EL (cell line): ENCODE measurements at regions not wholly inside any gene's neighbourhood (a gene's known extent, or its start where the extent isn't known, plus 50 kb on each side); places are given as distances from the start of the nearest gene placed in this dataset.
A peak's percentile ranks its signal among the peaks of the same experiment; 100 is the strongest.
"Not testable (repeated sequence)": the region's sequence is repeated elsewhere in the genome, so short reads cannot be mapped to it uniquely, and the experiment has no call there.

Experiments
- DNase-seq: peaks from one replicate; pipeline ENCODE4 v3.0.0-alpha.2; 2016

DNA sequence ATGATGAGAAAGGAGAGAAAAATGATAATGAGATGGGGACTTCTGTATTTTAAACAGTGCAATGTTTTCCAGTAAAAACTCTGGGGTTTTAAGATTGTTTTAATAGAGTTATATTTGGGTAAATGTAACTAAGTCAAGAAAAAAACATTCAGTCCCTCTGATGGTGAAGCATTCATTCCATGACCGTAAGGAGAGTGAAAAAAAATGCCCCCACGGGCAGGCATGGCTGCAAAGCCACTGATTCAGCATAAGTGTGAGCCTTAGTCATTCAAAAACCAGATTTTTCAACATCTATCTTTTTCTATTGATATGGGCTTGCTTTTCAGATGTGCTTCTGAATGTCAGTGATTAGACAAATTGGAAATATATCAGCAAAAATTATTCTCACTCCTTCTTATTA, 957.8 kb downstream of the SLC4A3 start:
- DNase-seq: peak; percentile 29

DNA sequence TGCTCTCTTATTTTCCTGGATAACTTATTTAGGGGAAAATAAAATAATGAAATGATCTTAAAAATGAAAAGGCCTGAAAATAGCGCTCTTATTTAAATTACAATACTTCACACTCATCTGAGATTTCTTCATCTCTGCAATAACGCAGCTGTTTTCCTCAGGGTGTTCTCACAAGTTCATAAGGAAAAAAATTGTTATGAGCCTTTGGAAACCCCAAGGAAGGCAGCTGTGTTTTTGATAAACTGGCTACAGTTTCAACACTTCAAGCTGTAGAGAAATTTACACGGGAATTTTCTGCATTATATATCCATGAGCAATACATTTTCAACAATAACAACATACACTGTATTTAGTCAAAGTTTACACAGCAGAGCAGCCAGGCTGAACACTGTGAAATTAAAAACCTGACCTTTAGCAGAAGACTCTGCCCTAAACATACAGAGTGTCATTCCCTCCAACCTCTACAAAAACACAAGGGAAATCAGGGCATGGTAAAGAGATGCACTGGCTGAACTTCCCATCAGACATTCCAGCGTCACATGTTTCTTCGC, 959.6 kb downstream of the SLC4A3 start:
- DNase-seq: no peak

DNA sequence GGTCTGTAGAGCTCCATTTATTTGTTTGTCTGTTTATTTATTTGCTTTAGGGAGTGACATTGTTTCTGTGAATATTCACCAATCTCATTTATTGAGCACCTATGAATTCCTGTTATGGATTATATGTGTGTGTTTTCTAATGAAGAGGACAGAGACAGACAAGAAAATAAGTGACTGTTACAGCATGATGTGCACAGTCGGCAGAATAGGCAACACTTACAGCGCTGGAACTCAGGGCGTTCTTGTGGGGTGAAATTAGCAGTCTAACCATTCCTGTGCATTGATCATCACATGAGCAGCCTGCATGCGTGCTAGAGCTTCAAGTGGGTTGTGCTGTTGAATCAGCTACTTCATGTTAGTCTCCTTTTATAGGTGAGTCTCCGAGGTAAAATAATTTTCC, 960.7 kb downstream of the SLC4A3 start:
- no peak for DNase-seq

DNA sequence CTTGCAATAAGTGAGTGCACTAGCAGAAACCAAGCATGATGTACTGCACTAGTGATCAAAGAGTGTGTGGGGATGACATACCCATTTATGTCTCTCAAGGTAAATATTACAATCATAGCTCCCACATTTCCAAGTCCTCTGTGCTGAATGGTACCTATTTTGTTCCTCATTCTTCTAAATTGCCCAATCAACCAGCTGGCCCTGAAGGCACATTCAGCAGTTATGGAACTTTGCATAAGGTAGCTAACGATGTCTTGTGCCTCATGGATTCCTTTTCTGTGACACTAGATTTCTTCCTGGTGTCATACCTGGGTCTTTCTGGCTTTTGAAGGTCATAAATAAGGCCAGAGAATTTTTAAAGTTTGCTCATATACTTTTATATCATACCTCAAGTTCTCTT, 963.0 kb downstream of the SLC4A3 start:
- DNase-seq: no peak

DNA sequence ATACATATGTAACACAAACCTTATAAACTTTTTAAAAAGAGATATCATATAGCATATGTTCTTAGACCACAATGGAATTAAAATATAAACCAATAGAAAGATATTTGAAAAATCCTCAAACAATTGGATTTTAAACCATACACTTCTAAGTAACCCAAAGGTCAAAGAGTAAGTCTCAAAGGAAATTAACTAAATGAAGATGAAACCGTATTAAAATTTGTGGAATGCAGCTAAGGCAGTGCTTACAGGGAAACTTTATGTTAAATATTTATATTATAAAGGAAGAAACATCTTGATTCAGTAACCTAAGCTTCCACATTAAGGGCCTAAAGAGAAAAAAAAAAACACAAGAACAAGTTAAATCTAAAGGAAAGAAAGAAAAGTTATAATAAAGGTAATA, 966.1 kb downstream of the SLC4A3 start:
- no peak for DNase-seq

DNA sequence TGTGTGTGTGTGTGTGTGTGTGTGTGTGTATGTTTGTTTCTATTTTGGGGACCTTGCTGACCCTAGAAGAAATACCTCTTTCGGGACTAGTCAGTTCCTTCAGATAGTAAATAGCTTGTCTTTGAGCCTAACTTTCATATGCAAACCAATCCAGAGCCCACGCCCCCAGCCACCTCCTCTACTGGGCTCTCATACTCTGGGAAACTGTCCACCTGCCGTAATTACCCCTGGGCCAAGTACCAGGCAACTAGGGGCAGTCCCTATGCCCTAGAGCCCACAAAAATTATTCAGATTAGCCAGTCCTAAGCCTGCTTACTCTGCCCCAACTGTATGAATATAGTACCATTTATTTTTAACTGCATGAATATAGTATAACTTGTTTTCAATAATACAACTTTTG, 970.4 kb downstream of the EPHA4 start:
- DNase-seq: no peak

DNA sequence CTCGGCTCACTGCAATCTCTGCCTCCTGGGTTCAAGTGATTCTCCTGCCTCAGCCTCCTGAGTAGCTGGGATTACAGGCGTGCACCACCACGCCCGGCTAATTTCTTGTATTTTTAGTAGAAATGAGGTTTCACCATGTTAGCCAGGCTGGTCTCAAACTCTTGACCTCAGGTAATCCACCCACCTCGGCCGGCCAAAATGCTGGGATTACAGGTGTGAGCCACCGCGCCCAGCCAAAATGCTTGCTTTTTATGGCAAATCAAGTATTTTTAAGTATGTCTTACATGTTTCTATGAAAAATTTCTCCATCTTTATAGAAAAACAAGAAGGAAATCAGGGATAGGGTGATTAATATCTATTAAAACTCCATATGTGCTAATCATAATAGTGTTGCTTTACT, 959.1 kb downstream of the EPHA4 start:
- DNase-seq: not testable (repeated sequence)

DNA sequence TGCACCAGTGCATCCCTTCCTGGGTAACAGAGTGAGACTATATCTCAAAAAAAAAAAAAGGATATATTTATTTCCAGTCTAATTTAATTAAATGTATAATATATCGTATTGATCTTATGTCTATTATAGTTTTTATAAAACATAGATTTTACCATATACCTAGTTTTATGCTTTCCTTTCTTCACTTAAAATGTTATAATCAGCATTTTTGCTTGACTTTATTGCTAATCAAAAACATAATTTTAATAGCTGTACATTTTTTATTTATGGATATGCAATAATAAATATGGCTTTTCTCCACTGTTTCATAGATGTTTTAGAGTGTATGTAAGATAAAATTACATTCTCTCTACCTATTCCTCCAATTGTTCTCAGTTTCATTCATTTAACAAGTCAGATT, 958.0 kb downstream of the EPHA4 start:
- no peak for DNase-seq

DNA sequence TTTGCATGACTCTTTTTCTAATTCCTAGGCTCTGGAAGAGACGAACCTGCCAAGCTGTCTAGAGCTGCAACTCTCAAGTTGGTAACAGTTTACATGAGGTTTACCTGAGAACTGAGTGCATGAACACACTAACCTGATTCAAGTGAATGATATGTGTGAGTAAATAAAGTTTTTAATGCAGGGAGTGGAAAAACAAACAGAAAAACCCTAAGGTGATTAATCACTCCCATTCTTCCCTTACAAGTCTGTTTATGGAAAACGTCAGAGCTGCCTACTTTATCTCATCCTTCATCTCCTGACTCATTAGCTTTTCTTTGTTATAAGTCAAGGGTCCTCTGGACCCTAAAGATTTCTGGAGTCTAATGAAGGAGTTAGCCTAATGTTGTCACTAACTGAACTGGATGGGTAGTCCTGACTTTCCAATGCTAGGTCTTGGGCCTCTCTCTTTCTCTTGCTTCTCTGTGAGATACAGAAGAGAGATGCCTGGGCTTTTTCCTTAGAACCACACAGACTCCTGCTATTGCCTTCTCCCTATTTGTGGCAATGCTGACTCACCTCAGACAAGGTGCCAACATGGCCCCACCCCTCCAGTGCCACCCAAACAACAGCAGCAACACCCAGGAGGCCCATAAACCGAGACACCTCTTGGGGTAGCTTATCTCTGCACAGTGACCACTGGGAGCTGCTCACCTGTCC, 952.4 kb downstream of the EPHA4 start:
- peak; percentile 26 for DNase-seq

DNA sequence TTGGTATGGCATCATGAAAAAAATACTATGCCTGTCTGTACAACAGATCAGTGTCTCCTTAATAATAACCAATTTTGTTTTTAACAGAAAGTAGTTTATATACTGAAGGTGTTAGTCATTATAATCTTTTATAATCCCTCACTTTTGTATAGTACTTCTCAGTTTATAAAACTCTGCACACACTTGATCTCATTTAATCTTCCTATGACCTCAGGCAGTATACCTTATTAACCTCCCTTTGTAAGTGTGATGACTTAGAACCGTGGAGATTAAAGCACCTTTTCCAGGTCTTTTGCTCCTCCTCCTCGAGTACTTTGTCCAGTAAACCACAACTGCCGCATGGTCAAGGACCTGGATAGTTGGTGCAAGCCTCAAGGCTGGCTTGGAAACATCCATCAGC, 945.5 kb downstream of the EPHA4 start:
- DNase-seq: no peak

DNA sequence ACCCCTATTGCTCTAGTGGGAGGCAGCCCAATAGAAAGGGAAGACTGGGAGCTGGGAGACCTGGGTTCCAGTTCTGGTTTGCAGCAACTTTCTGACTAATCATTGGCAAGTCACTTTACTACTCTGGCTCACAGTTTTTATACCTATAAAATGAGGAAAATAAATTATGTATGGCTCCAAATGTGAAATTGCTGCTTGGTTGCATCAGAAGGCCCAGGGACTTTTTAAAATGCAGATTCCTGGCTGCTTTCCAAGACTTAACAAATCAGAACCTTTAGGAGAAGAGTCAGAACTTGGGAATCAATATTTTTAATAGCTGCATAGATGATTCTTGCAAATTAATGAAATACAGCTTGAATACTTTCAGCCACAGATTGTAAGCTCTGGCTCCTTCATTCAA, 943.9 kb downstream of the EPHA4 start:
- no peak for DNase-seq

DNA sequence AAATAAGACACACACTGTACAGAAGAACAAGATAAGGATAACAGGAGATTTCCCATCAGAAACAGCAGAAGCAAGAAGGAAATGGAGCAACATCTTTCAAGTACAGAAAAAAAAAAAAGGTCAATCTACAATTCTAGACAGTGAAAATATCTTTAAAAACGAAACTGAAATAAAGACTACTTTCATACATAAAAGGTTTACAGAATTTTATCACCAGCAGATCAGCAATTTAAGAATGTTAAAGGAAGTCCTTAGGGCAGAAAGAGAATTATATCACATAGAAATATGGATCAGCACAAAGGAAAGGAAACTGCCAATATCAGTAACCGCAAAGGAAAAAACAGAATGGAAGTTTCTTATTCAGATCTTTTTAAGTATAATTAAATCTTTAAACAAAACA, 931.0 kb downstream of the EPHA4 start:
- no peak for DNase-seq

DNA sequence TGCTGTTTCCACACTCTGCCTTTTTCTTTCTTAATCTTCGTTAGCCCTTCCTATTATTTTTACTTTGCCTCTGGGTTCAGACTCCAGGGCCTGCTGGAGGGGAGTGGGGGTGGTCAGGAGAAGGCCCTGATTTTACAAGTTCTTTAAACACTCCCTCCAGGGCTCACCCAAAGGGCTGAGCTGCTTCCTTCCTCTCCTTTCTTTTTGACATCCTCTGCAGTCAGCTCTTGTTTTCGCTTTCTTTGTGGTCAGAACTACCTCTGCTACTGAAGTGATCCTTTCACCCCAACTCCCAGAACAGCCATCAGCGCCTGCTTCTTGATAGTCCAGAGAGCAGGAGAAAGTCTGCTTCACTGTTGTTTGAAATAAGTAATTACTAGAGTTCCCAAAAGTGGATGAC, 925.7 kb downstream of the EPHA4 start:
- DNase-seq: no peak

DNA sequence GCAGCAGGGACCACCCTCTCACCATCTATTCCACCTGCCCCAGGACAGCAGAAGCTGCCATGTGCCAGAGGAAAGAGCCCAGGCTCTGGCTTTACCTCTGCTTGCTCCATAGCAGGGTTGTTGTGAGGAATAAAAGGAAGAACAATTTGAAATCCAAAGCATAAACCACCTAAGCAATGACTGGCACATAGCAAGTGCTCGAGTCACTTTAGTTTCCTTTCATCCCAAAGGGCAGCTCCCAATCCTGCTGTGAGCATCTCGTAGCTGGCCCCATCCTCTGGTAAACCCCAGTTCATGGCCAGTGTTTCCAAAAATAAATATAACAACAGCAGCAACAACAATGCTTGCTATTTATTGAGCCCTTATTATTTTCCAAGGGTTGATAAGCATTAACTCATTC, 923.5 kb downstream of the EPHA4 start:
- peak; percentile 8 for DNase-seq

DNA sequence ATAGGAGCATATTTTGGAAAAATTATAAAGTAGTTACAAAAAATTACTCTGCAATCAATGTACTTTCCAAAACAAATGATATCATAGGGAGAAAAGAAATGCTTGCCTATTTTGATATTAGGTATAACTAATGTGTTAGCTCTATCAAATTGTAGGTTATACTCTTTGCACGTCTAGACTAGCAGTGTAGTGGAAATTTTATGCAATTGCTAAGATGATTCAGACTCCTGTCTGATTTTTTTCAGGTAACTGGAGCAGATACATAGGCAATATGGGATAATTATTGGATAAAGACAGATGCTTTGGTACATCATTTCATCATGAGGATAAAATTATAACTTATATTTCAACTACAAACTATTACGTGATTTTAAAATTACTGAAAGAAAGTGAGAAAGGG, 918.3 kb downstream of the EPHA4 start:
- no peak for DNase-seq

DNA sequence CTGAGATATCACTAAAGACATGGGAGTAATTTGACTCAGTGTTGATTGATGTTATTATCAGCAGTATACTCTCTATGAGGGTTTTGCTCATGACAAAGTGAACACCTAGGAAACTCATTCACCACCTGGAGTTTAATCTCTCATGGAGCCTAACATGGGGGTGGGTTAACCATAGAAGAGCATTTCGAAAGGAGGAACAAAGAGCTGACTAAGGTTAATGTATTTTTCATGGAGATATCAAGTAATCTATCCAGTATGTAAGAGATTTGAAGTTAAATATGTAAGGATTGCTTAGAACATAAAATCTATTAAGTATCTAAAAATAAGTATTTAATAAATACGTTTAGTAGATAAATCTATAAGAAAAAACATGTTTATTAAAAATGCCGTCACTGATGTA, 917.8 kb downstream of the EPHA4 start:
- no peak for DNase-seq

DNA sequence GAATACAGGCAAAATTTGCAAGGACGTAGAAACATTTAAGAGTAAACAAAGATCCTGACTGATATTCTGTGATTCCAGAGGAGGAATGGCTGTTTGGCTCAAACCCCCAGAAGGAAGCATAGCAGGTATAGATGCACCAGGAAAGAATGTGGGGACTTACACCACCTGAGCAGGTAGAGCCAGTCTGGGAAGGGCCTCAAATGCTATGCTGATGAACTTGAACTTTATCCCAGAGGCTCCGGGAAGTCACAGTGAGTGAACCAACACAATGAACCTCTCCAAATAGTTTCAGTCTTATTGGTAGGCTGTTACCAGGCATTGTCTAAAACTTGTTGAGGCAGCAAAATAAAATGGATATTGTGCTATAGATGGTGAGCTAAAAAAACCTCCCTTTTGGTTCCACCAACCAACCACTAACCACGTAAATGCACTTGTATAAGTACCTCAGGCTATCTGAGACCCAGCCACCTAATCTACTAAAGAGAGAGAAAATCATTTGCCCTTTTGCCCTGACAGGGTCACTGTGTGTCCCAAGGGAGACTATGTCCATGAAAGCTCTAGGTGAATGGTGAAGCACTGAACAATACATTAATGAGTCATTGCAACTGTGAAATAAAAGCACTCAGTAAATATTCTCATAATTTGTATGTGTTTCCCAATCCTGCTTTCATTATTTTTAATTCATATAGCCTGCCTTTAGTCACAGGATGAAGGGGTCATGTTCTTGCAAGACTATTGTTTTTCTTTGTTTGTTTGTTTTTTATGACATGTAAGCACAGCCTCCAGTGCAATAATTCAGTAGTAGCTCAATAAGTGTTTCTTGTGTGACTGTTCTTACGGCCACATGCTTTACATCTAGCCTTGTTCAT, 911.6 kb downstream of the EPHA4 start:
- no peak for DNase-seq

DNA sequence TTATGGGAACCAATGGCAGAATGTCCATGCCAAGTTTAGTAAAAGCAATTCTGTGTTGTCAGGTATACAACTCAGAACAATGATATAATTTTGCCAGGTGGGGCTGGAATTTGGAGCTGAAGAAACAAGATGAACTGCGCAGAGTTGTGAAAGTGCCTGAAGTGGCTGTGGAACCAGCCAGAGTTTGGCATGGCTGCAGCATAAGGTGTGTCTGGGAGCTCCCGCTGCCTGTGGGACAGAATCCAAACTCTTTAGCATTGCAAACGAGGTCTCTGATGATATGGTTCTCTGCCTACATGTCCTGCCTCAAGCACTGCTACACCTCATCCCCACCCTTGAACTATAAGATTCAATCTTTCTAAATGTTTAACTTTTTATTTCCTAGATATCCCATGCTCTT, 909.7 kb downstream of the EPHA4 start:
- no peak for DNase-seq

DNA sequence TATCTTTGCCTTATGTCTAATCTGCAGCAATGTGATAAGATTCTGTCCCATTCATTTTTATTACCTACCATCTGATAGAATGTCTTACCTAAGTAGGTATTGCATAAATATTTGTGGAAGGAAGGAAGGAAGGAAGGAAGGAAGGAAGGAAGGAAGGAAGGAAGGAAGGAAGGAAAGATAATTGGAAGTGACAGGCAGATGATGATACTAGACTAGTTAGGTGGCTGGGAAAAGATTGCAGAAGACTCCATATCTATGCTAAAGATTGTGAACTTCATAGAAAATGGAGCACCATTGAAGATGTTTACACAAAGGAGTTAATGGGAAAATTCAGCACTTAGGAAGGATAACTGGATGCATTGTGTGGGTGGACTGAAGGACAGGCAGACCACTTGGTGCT, 909.0 kb downstream of the EPHA4 start:
- DNase-seq: no peak

DNA sequence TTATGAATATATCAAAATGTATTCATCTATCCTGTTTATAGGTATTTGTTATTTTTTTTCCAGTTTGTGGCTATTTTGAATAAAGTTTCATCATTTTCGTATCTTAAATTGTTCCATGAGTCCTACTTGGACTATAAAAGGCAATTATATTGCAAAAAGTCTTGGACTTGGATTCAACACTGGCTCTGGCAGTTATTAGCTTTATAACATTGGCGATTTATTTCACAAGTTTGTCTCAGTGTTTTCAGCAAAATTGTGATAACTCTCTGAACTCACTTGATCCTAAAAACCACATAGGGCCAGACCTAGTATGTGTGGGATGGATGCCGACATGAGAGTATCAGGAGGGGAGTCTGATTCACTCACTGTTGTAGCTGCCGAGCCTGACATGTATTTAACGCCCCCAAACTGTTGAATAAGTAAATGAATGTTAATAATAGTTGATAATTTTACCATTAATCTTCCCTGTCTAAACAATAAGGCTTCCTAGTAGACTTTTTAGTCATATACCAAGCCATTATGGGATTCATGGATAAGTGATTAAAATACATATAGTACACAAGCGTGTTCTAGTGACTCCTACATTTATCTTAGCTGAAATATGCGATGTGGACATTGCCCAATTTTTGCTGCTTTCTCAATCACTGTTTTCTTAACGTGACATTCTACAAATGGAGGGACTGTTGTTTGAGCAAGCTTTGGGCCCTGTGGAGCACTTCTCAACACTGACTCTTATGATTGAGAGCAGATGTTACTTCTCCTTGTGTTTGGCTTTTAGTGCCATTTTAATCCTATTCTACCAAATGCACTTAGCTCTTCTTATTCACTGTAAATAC, 907.6 kb downstream of the EPHA4 start:
- DNase-seq: no peak

DNA sequence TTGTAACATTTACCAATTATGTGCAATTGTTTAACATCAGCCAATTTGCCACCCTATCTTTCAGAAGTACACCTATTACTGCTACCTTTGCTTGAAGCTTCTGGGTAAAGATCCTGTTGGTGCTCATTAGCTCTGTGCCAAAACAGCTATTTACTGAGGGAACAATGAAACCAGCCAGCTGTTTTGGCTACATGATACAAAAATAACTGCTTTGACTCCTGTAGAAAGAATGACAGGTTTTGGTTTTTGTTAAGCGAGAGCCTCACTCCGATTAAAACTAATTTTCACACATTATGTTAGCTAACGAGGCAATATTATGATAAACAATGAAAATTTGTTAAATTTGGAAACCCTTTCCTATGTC, 907.0 kb downstream of the EPHA4 start:
- no peak for DNase-seq

DNA sequence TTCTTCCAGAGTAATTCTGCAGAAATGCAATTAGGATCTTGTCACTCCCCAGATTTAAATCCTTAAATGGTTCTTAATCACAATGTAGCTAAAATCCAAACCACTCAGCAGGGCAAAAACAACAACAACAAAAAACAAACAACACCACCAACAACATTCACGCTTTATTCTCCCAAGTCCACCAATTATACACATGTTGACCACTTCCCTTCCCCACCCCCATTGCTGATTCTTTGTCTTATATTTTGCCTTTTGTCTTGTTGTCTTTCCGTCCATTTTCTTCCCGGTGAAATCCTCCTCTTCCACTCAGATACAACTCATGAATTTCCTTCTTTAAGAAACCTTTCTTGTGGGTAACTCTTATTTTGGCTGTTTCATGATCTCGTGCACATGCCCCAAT, 902.8 kb downstream of the EPHA4 start:
- DNase-seq: no peak

DNA sequence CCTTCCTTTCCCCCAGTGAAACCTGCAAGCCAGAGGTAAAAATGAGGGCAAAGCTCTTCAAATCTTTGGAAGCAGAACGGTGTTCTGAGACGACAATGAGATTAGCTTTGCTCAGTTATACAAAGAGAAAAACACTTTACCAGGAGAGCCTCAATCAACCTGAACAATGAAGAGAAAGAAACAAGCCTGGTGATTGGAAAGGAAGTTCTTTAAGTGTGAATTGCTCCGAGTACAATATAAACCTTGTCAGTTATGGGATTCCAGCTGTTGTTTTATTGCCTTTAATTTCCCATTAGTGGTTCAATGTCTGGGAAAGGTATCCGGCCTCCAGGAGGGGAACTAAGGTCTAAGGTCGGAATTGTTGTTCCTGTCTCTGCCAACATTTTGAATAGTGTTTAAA, 901.6 kb downstream of the EPHA4 start:
- no peak for DNase-seq
